ENCODE measurements at regions not wholly inside any gene's neighbourhood (a gene's known extent, or its start where the extent isn't known, plus 50 kb on each side); places are given as distances from the start of the nearest gene placed in this dataset.

DNA sequence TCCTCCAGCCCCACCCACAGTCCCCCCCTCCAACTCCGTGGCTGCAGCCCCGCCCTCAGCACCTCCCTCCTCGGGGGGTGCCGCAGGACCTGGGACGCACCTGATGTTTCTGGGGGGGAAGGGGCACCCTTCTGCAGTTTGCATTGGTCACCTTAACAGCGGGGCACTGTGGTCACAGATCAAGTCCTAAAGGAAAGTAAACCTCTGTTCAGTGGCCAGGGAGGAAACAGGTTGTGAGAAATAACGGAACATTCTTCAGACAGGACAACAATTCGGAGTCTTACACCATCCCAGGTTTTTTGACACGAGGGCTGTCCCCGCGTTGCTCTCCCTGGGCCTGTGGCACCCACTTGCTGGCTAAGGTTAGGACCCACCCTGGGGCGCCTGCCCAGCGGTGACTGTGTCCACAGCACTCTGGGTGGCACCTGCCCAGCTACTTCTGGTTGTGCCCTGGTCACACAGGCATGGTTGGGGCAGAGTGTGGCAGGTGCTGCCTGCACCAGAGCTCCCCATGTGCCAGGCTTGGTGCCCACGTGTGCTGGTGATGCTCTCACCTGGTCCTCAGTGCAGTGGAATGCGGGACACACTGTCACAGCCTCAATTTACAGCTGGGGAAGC, 93.5 kb upstream of the OTOS start:
- 27 to 34% methylated on average over 15 of the region's 15 CpGs for WGBS, 2 donors
- DNase-seq (no peak), ATAC-seq (ENCODE audit: insufficient read depth, low FRiP score) (peak; percentile 5)
- Histone ChIP-seq H3K4me1 (ENCODE audit: control insufficient read depth in 5 of 5, insufficient read depth in 5 of 5, low read length in 5 of 5) (peaks cover 0 to 14% (median 4%) of the 10 kb centered on the region in 5 donors), H3K9ac (ENCODE audit: insufficient read depth in 1 of 2, low read length in 2 of 2) (no peak overlapping the region), H3K27me3 (ENCODE audit: control insufficient read depth in 3 of 3, insufficient read depth in 3 of 3, low read length in 2 of 3) (no peaks in the 10 kb centered on the region), H3K9me3 (ENCODE audit: control insufficient read depth in 4 of 4, insufficient read depth in 3 of 4, low read length in 3 of 4) (peaks cover 0 to 5% (median 1%) of the 10 kb centered on the region in 4 donors), H3K4me3 (no peak overlapping the region), H3K36me3 (ENCODE audit: control insufficient read depth in 4 of 4, insufficient read depth in 4 of 4, low read length in 4 of 4) (no peaks in the 10 kb centered on the region), H3K27ac (ENCODE audit: low read depth in 1 of 2, low read length in 1 of 2) (peak overlapping the region in 1 of 2 donors; percentile 3)
- TF ChIP-seq, protein P1, sequence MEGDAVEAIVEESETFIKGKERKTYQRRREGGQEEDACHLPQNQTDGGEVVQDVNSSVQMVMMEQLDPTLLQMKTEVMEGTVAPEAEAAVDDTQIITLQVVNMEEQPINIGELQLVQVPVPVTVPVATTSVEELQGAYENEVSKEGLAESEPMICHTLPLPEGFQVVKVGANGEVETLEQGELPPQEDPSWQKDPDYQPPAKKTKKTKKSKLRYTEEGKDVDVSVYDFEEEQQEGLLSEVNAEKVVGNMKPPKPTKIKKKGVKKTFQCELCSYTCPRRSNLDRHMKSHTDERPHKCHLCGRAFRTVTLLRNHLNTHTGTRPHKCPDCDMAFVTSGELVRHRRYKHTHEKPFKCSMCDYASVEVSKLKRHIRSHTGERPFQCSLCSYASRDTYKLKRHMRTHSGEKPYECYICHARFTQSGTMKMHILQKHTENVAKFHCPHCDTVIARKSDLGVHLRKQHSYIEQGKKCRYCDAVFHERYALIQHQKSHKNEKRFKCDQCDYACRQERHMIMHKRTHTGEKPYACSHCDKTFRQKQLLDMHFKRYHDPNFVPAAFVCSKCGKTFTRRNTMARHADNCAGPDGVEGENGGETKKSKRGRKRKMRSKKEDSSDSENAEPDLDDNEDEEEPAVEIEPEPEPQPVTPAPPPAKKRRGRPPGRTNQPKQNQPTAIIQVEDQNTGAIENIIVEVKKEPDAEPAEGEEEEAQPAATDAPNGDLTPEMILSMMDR (IDR thresholded peaks at IDR 0.05; ENCODE audit: control extremely low read depth, extremely low read depth): no peak

DNA sequence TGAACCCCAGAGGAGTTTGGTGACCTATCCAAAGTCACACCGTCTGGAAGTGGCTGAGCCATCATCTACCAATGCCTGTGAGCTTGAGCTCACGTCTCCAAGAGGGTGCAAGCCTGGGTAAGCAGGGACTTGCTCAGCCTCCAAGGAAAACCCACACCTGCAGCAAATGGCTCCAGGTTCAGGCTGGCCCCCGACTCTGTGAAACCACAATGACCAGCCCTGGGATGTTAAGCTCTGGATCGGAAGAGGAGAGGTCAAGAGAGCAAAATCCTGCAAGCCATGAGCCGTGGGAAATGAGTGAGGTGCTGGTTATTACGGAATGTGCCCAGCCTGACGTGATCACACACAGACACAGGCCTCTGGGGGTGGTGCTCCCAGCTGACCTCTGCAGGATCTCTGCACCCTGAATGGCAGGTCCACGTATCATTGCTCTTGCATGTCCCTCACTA, 94.1 kb upstream of the OTOS start:
- 68 to 77% methylated on average over 8 of the region's 8 CpGs for WGBS, 2 donors
- H3K36me3 ChIP-seq (ENCODE audit: control insufficient read depth in 4 of 4, insufficient read depth in 4 of 4, low read length in 4 of 4): no peaks in the 10 kb centered on the region
- DNase-seq (peak in 1 of 3 donors; percentile 9), ATAC-seq (ENCODE audit: insufficient read depth, low FRiP score) (no peak)
- peak overlapping the region in 1 of 2 donors; percentile 3 for H3K27ac ChIP-seq (ENCODE audit: low read depth in 1 of 2, low read length in 1 of 2)
- H3K4me1 ChIP-seq (ENCODE audit: control insufficient read depth in 5 of 5, insufficient read depth in 5 of 5, low read length in 5 of 5): peaks cover 0 to 14% (median 4%) of the 10 kb centered on the region in 5 donors
- H3K9ac ChIP-seq (ENCODE audit: insufficient read depth in 1 of 2, low read length in 2 of 2): no peak overlapping the region
- H3K27me3 ChIP-seq (ENCODE audit: control insufficient read depth in 3 of 3, insufficient read depth in 3 of 3, low read length in 2 of 3): no peaks in the 10 kb centered on the region
- TF ChIP-seq, protein P1 (IDR thresholded peaks at IDR 0.05; ENCODE audit: control extremely low read depth, extremely low read depth): no peak
- peaks cover 0 to 5% (median 0%) of the 10 kb centered on the region in 4 donors for H3K9me3 ChIP-seq (ENCODE audit: control insufficient read depth in 4 of 4, insufficient read depth in 3 of 4, low read length in 3 of 4)
- no peak overlapping the region for H3K4me3 ChIP-seq

DNA sequence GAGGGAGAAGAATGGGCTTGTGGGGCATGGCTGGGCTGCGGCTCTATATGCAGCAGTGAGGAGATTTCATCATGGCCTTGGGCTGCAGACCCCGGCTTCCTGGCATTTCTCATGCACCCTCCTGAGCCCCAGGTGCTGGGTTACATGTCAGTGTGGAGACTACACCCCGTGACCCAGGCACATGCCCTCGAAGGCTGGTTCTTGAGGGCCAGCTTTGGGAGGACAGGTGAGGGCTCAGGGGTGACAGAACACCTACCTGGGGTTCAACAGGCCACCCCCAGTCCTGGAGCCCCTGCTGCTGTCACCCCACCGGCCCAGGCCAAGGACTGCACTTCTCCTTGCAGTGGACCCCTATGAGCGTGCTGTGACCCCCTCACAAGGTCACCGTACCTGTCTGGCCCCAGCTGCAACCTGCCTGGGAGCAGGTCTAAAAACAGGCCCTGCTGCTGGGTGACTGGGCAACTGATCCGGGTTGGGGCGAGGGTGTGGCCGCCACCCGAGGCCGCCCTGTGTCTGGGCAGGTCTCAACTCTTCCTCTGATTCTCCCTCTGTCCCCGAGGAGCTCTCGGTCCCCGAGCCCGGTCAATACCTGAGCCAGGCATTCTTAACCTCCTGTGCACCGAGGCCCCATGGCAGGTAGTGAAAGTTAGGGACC, 94.8 kb upstream of the OTOS start:
- no peaks in the 10 kb centered on the region for H3K27me3 ChIP-seq (ENCODE audit: control insufficient read depth in 3 of 3, insufficient read depth in 3 of 3, low read length in 2 of 3)
- no peak overlapping the region for H3K27ac ChIP-seq (ENCODE audit: low read depth in 1 of 2, low read length in 1 of 2)
- H3K9ac ChIP-seq (ENCODE audit: insufficient read depth in 1 of 2, low read length in 2 of 2): no peak overlapping the region
- TF ChIP-seq, protein P1 (IDR thresholded peaks at IDR 0.05; ENCODE audit: control extremely low read depth, extremely low read depth): no peak
- DNase-seq (peak in 1 of 3 donors; percentile 7), ATAC-seq (ENCODE audit: insufficient read depth, low FRiP score) (no peak)
- WGBS, 2 donors: 85 to 87% methylated on average over 17 of the region's 17 CpGs
- peaks cover 0 to 14% (median 4%) of the 10 kb centered on the region in 5 donors for H3K4me1 ChIP-seq (ENCODE audit: control insufficient read depth in 5 of 5, insufficient read depth in 5 of 5, low read length in 5 of 5)
- no peaks in the 10 kb centered on the region for H3K36me3 ChIP-seq (ENCODE audit: control insufficient read depth in 4 of 4, insufficient read depth in 4 of 4, low read length in 4 of 4)
- H3K4me3 ChIP-seq: no peak overlapping the region
- peaks cover 0 to under 1% (median 0%) of the 10 kb centered on the region in 4 donors for H3K9me3 ChIP-seq (ENCODE audit: control insufficient read depth in 4 of 4, insufficient read depth in 3 of 4, low read length in 3 of 4)

Data from lung (tissue), 11 donors.